ENCODE measurements at regions not wholly inside any gene's neighbourhood (a gene's known extent, or its start where the extent isn't known, plus 50 kb on each side); places are given as distances from the start of the nearest gene placed in this dataset.

GRCh38 chr4:65917486-65917885 is 247.2 kb upstream of the EPHA5 start:
- TF ChIP-seq CTCF (IDR thresholded peaks at IDR 0.05) (no peak), POLR2A (IDR thresholded peaks at IDR 0.05) (no peak)
- WGBS, 2 donors = 69 to 87% methylated on average over 2 of the region's 2 CpGs
- ATAC-seq (no peak), DNase-seq (no peak)
- intact Hi-C loops (cut with DNase I) = no loop called here
- Histone ChIP-seq H3K9me3 (no peaks in the 10 kb centered on the region), H3K4me1 (no peaks in the 10 kb centered on the region), H3K36me3 (replicated peaks in 1 of 2; ENCODE audit: insufficient read depth in 1 of 2, low read depth in 2 of 2) (no peaks in the 10 kb centered on the region), H3K27ac (no peak overlapping the region), H3K27me3 (no peaks in the 10 kb centered on the region), H3K4me3 (no peak overlapping the region)

- Histone ChIP-seq H3K27me3 (no peaks in the 10 kb centered on the region), H3K4me1 (no peaks in the 10 kb centered on the region), H3K27ac (no peak overlapping the region), H3K36me3 (replicated peaks in 1 of 2; ENCODE audit: insufficient read depth in 1 of 2, low read depth in 2 of 2) (no peaks in the 10 kb centered on the region), H3K4me3 (no peak overlapping the region), H3K9me3 (no peaks in the 10 kb centered on the region)
- WGBS, 2 donors = 24 to 80% methylated on average over 1 of the region's 1 CpG
- intact Hi-C loops (cut with DNase I) = no loop called here
- no peak for ATAC-seq
- no peak for DNase-seq
- TF ChIP-seq CTCF (IDR thresholded peaks at IDR 0.05) = no peak
- no peak for TF ChIP-seq POLR2A (IDR thresholded peaks at IDR 0.05)
Measured at GRCh38 chr4:65911720-65912119, 241.4 kb upstream of the EPHA5 start.

- WGBS, 2 donors = 38 to 49% methylated on average over 6 of the region's 6 CpGs
- TF ChIP-seq POLR2A (IDR thresholded peaks at IDR 0.05) (no peak), CTCF (IDR thresholded peaks at IDR 0.05) (no peak)
- Histone ChIP-seq H3K36me3 (replicated peaks in 1 of 2; ENCODE audit: insufficient read depth in 1 of 2, low read depth in 2 of 2) (no peaks in the 10 kb centered on the region), H3K4me3 (no peak overlapping the region), H3K27me3 (no peaks in the 10 kb centered on the region), H3K9me3 (no peaks in the 10 kb centered on the region), H3K27ac (no peak overlapping the region), H3K4me1 (no peaks in the 10 kb centered on the region)
- ATAC-seq = no peak
- no peak for DNase-seq
- intact Hi-C loops (cut with DNase I) = no loop called here
Measured at GRCh38 chr4:65893957-65894755, 223.9 kb upstream of the EPHA5 start.

GRCh38 chr4:65893271-65893670 is 223.0 kb upstream of the EPHA5 start:
- H3K4me1 ChIP-seq = no peaks in the 10 kb centered on the region
- TF ChIP-seq CTCF (IDR thresholded peaks at IDR 0.05) (no peak), POLR2A (IDR thresholded peaks at IDR 0.05) (no peak)
- no peaks in the 10 kb centered on the region for H3K27me3 ChIP-seq
- H3K36me3 ChIP-seq (replicated peaks in 1 of 2; ENCODE audit: insufficient read depth in 1 of 2, low read depth in 2 of 2) = no peaks in the 10 kb centered on the region
- DNase-seq (no peak), ATAC-seq (no peak)
- H3K4me3 ChIP-seq = no peak overlapping the region
- no peaks in the 10 kb centered on the region for H3K9me3 ChIP-seq
- intact Hi-C loops (cut with DNase I) = no loop called here
- no peak overlapping the region for H3K27ac ChIP-seq
- 7 to 26% methylated on average over 1 of the region's 1 CpG for WGBS, 2 donors

- no peaks in the 10 kb centered on the region for H3K4me1 ChIP-seq
- H3K36me3 ChIP-seq (replicated peaks in 1 of 2; ENCODE audit: insufficient read depth in 1 of 2, low read depth in 2 of 2) = no peaks in the 10 kb centered on the region
- intact Hi-C loops (cut with DNase I) = no loop called here
- ATAC-seq (no peak), DNase-seq (no peak)
- WGBS, 2 donors = 93 to 96% methylated on average over 1 of the region's 1 CpG
- no peak overlapping the region for H3K4me3 ChIP-seq
- H3K9me3 ChIP-seq = no peaks in the 10 kb centered on the region
- no peak overlapping the region for H3K27ac ChIP-seq
- no peak for TF ChIP-seq CTCF (IDR thresholded peaks at IDR 0.05)
- TF ChIP-seq POLR2A (IDR thresholded peaks at IDR 0.05) = no peak
- no peaks in the 10 kb centered on the region for H3K27me3 ChIP-seq
Measured at GRCh38 chr4:65880594-65880993, 210.3 kb upstream of the EPHA5 start.
